ENCODE measurements at regions not wholly inside any gene's neighbourhood (a gene's known extent, or its start where the extent isn't known, plus 50 kb on each side); places are given as distances from the start of the nearest gene placed in this dataset.

DNA sequence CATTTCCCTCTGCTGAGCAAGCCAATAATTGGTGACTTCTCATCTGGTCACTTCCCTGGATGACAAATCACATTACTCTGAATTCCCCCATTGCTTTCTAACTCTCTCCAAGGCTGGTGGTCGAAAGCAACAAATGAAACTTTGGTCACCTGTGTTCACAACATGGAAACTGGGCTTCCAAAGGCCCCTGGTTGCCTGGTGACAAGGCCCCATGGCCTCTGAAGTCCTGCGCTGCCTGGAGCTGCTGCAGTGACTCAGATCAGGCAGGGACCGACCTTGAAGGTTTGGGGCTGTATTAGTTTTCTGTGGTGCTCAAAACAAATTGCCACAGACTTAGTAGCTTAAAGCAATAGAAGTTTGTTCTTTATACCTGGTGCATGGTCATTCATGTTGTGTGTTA, 345.3 kb downstream of the WDR72 start:
- POLR2A ChIA-PET: no interaction called here
- Histone ChIP-seq H3K27ac (ENCODE audit: low read depth, low read length) (no peak overlapping the region), H3K36me3 (ENCODE audit: insufficient read depth, low read length) (no peaks in the 10 kb centered on the region), H3K4me3 (ENCODE audit: low read length) (no peak overlapping the region), H3K27me3 (ENCODE audit: insufficient read depth, low read length, poor library complexity, severe bottlenecking) (no peaks in the 10 kb centered on the region), H3K4me1 (ENCODE audit: insufficient read depth, low read length) (no peaks in the 10 kb centered on the region), H3K9me3 (ENCODE audit: low read length) (no peaks in the 10 kb centered on the region)
- H3K9me3 Mint-ChIP-seq: peaks cover 0 to 7% (median 4%) of the 10 kb centered on the region in 5 donors
- DNase-seq: no peak
- H3K27me3 Mint-ChIP-seq: peaks cover 0 to 2% of the 10 kb centered on the region in 2 donors
- CTCF ChIA-PET: no interaction called here
- H3K27ac Mint-ChIP-seq: no peak overlapping the region
- no peaks in the 10 kb centered on the region for H3K36me3 Mint-ChIP-seq
- H3K4me3 Mint-ChIP-seq: no peak overlapping the region
- no peaks in the 10 kb centered on the region for H3K4me1 Mint-ChIP-seq

DNA sequence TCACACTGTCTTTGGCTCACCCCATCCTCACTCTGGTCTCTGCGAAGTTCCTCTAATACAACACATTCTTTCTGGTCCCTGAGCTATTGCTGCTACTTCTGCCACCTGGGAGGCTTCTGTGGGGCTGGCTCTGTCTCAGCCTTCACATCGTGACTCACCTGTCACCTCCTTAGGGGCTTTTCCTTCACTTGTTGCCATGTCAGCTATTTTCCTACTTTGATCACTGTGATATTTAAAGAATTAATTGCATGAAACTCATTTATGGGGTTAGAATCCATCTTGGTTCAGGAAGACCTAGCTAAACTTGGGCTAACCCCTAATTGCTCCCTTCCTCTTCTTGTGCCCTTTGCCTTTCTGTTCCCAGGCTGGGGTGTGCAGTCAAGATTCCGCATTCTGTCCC, 346.9 kb downstream of the WDR72 start:
- H3K4me3 Mint-ChIP-seq: no peak overlapping the region
- H3K4me1 Mint-ChIP-seq: no peaks in the 10 kb centered on the region
- DNase-seq: no peak
- Histone ChIP-seq H3K36me3 (ENCODE audit: insufficient read depth, low read length) (no peaks in the 10 kb centered on the region), H3K4me3 (ENCODE audit: low read length) (no peak overlapping the region), H3K4me1 (ENCODE audit: insufficient read depth, low read length) (no peaks in the 10 kb centered on the region), H3K27me3 (ENCODE audit: insufficient read depth, low read length, poor library complexity, severe bottlenecking) (no peaks in the 10 kb centered on the region), H3K9me3 (ENCODE audit: low read length) (no peaks in the 10 kb centered on the region), H3K27ac (ENCODE audit: low read depth, low read length) (no peak overlapping the region)
- H3K27ac Mint-ChIP-seq: no peak overlapping the region
- H3K36me3 Mint-ChIP-seq: no peaks in the 10 kb centered on the region
- ChIA-PET POLR2A (no interaction called here), CTCF (no interaction called here)
- H3K27me3 Mint-ChIP-seq: peaks cover 0 to 2% of the 10 kb centered on the region in 2 donors
- H3K9me3 Mint-ChIP-seq: peaks cover 0 to 7% (median 3%) of the 10 kb centered on the region in 5 donors

DNA sequence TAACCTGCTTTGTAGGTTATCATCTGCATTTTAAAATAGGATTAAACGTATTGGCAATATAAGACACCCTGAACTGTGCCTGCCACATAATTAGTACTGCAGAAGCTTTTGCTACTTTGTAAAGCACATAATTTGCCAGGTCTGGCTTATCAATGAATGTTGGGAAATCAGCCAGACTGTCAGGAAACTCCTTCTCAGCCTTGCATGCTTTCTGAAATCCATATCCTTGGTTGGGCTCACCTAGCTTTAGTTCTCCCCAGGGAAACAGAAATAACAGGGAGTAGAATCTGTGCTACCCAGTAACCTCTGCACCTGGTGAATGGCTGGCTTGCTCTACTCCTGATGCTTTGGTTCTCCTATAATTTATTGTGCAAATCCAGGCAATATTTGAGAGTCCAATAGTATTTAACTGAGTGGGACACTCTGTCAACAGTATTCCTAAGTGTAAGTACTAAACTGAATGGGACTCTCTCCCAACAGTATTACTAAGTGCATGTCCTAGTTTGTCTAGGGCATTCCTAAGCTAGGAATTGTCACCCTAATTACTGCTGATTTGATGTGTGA, 354.5 kb downstream of the WDR72 start:
- Histone ChIP-seq H3K4me3 (ENCODE audit: low read length) (no peak overlapping the region), H3K36me3 (ENCODE audit: insufficient read depth, low read length) (no peaks in the 10 kb centered on the region), H3K9me3 (ENCODE audit: low read length) (no peaks in the 10 kb centered on the region), H3K4me1 (ENCODE audit: insufficient read depth, low read length) (no peaks in the 10 kb centered on the region), H3K27me3 (ENCODE audit: insufficient read depth, low read length, poor library complexity, severe bottlenecking) (no peaks in the 10 kb centered on the region), H3K27ac (ENCODE audit: low read depth, low read length) (no peak overlapping the region)
- ChIA-PET POLR2A (no interaction called here), CTCF (no interaction called here)
- Mint-ChIP-seq H3K36me3 (no peaks in the 10 kb centered on the region), H3K4me3 (no peak overlapping the region), H3K27me3 (no peaks in the 10 kb centered on the region), H3K4me1 (no peaks in the 10 kb centered on the region), H3K9me3 (peaks cover 0 to 3% (median 0%) of the 10 kb centered on the region in 5 donors), H3K27ac (no peak overlapping the region)
- DNase-seq: no peak

DNA sequence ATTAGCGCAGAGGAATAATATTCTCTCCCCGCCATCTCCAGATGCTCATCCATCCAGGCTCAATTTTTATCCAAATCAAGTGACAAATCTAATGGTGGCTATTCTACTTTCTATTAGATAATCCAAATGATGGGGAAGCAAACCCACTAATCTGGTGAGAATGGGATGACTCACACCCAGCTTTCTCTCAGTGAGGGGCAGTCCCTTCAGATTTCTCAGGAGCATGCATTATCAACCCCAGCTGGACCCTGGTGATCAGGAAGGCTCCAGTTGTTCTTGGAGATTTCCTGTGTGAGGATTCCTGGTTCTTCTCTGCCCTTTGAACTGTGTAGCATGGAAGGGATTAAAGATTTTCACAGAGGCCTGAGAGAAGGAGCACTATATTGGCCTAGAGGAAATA, 358.0 kb downstream of the WDR72 start:
- H3K27me3 ChIP-seq (ENCODE audit: insufficient read depth, low read length, poor library complexity, severe bottlenecking): no peaks in the 10 kb centered on the region
- H3K4me1 ChIP-seq (ENCODE audit: insufficient read depth, low read length): no peaks in the 10 kb centered on the region
- H3K27me3 Mint-ChIP-seq: peaks cover 0 to 6% of the 10 kb centered on the region in 2 donors
- H3K4me1 Mint-ChIP-seq: no peaks in the 10 kb centered on the region
- ChIA-PET CTCF (no interaction called here), POLR2A (no interaction called here)
- no peaks in the 10 kb centered on the region for H3K36me3 Mint-ChIP-seq
- no peak for DNase-seq
- H3K9me3 Mint-ChIP-seq: peaks cover 0 to 3% (median 1%) of the 10 kb centered on the region in 5 donors
- no peaks in the 10 kb centered on the region for H3K9me3 ChIP-seq (ENCODE audit: low read length)
- H3K36me3 ChIP-seq (ENCODE audit: insufficient read depth, low read length): no peaks in the 10 kb centered on the region
- no peak overlapping the region for H3K27ac Mint-ChIP-seq
- H3K4me3 ChIP-seq (ENCODE audit: low read length): no peak overlapping the region
- no peak overlapping the region for H3K27ac ChIP-seq (ENCODE audit: low read depth, low read length)
- H3K4me3 Mint-ChIP-seq: no peak overlapping the region

DNA sequence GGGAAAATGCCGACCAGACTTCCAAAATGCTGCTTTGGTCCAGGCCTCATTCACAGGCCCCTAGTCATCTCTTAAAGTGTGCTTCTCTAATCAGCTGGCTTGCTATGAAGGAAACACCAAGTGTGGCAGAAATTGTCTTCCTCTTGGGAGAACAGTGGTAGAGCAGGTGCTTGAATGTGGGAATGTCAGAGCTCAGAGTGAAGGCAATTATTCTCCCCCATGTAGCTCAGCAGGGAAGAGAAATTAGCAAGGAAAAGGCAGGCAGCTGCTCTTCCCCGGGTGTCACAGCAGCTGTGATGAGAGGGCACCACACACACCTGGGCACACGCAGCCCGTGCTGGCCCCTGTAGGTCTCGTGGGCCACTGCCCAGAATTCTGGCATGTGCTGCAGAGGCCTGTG, 358.5 kb downstream of the WDR72 start:
- H3K27me3 ChIP-seq (ENCODE audit: insufficient read depth, low read length, poor library complexity, severe bottlenecking): no peaks in the 10 kb centered on the region
- CTCF ChIA-PET: no interaction called here
- Mint-ChIP-seq H3K36me3 (no peaks in the 10 kb centered on the region), H3K9me3 (peaks cover 0 to 5% (median 1%) of the 10 kb centered on the region in 5 donors), H3K27ac (no peak overlapping the region), H3K4me1 (no peaks in the 10 kb centered on the region), H3K4me3 (no peak overlapping the region), H3K27me3 (peaks cover 0 to 6% of the 10 kb centered on the region in 2 donors)
- no peaks in the 10 kb centered on the region for H3K4me1 ChIP-seq (ENCODE audit: insufficient read depth, low read length)
- DNase-seq: no peak
- no peaks in the 10 kb centered on the region for H3K9me3 ChIP-seq (ENCODE audit: low read length)
- H3K27ac ChIP-seq (ENCODE audit: low read depth, low read length): no peak overlapping the region
- no peak overlapping the region for H3K4me3 ChIP-seq (ENCODE audit: low read length)
- POLR2A ChIA-PET: no interaction called here
- no peaks in the 10 kb centered on the region for H3K36me3 ChIP-seq (ENCODE audit: insufficient read depth, low read length)

DNA sequence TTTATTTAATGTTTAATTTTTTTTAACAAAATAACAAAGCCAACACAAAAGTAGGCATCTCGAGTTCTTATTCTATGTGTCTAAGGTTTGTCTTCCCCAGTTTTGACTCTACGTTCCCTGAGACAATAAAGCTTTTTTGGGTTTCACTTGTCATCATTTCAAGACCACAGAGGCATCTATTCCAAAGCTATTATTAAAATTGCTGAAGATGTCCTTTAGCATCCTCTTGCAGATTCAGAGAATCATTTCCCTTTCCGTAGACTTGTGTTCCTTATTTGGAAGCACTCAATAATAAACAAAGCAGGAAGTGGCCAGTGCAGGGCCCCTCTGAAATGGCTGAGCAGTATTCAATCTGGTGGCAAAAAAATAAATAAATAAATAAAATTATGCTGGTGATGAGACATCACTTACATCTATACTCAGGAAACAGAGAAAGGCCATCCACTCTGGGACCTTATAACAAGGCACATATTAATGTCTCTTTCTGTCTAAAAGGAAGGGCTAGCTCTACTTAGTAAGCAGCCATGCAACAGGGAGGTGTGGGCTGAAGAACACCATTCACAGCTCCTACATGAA, 362.3 kb downstream of the WDR72 start:
- Mint-ChIP-seq H3K27ac (no peak overlapping the region), H3K36me3 (no peaks in the 10 kb centered on the region), H3K4me3 (no peak overlapping the region), H3K4me1 (no peaks in the 10 kb centered on the region), H3K27me3 (peaks cover 0 to 6% of the 10 kb centered on the region in 2 donors), H3K9me3 (peaks cover 0 to 5% (median under 1%) of the 10 kb centered on the region in 5 donors)
- DNase-seq: no peak
- H3K4me1 ChIP-seq (ENCODE audit: insufficient read depth, low read length): no peaks in the 10 kb centered on the region
- H3K4me3 ChIP-seq (ENCODE audit: low read length): no peak overlapping the region
- CTCF ChIA-PET: no interaction called here
- no peaks in the 10 kb centered on the region for H3K27me3 ChIP-seq (ENCODE audit: insufficient read depth, low read length, poor library complexity, severe bottlenecking)
- H3K9me3 ChIP-seq (ENCODE audit: low read length): no peaks in the 10 kb centered on the region
- no peaks in the 10 kb centered on the region for H3K36me3 ChIP-seq (ENCODE audit: insufficient read depth, low read length)
- POLR2A ChIA-PET: no interaction called here
- no peak overlapping the region for H3K27ac ChIP-seq (ENCODE audit: low read depth, low read length)

DNA sequence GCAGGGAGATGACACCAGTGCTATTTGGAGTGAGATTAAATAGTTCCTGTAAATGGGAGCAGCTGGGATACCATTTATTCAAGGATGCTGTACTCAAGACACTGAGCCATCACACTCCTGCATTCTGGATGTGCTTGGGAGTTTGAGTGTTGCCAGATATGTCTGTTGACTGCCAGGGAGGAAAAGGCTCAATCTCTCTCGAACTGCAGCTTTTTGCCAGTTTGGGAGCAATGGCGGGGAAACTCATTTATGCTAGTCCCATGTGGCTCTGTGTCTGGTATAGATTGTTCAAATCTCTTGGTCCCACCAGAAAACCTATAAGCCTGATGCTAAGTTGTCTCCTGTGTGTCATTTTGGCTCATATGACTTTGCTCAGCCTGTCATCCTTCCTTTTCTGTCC, 363.6 kb downstream of the WDR72 start:
- Mint-ChIP-seq H3K9me3 (peaks cover 0 to 5% (median 2%) of the 10 kb centered on the region in 5 donors), H3K27me3 (peaks cover 0 to 6% of the 10 kb centered on the region in 2 donors), H3K36me3 (no peaks in the 10 kb centered on the region), H3K4me3 (no peak overlapping the region), H3K27ac (no peak overlapping the region), H3K4me1 (no peaks in the 10 kb centered on the region)
- Histone ChIP-seq H3K27me3 (ENCODE audit: insufficient read depth, low read length, poor library complexity, severe bottlenecking) (no peaks in the 10 kb centered on the region), H3K36me3 (ENCODE audit: insufficient read depth, low read length) (no peaks in the 10 kb centered on the region), H3K4me3 (ENCODE audit: low read length) (no peak overlapping the region), H3K9me3 (ENCODE audit: low read length) (no peaks in the 10 kb centered on the region), H3K4me1 (ENCODE audit: insufficient read depth, low read length) (no peaks in the 10 kb centered on the region), H3K27ac (ENCODE audit: low read depth, low read length) (no peak overlapping the region)
- POLR2A ChIA-PET: no interaction called here
- CTCF ChIA-PET: no interaction called here
- DNase-seq: no peak

DNA sequence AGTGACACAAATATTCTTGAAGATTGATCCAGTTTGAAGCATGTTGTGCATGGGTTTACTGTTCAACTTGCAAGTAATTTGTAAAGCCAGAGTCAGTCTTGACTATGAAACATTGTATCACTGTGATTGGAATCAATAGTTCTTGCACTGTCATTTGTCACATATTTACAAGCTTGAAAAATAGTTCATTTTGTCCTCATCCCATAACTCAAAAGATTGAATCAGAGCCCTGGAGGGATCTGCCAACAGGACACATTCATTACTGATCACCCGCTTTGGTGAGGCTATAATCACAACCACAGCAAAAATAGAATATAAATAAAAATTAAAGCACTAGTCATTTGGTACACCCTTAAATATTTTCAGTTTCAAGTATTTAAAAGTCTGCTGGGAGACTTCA, 368.9 kb downstream of the WDR72 start:
- ChIA-PET CTCF (no interaction called here), POLR2A (no interaction called here)
- H3K27ac Mint-ChIP-seq: no peak overlapping the region
- H3K27ac ChIP-seq (ENCODE audit: low read depth, low read length): no peak overlapping the region
- no peaks in the 10 kb centered on the region for H3K36me3 ChIP-seq (ENCODE audit: insufficient read depth, low read length)
- no peak for DNase-seq
- no peaks in the 10 kb centered on the region for H3K4me1 Mint-ChIP-seq
- peaks cover 0 to 4% (median 0%) of the 10 kb centered on the region in 5 donors for H3K9me3 Mint-ChIP-seq
- no peaks in the 10 kb centered on the region for H3K27me3 ChIP-seq (ENCODE audit: insufficient read depth, low read length, poor library complexity, severe bottlenecking)
- no peak overlapping the region for H3K4me3 Mint-ChIP-seq
- H3K4me3 ChIP-seq (ENCODE audit: low read length): no peak overlapping the region
- no peaks in the 10 kb centered on the region for H3K9me3 ChIP-seq (ENCODE audit: low read length)
- no peaks in the 10 kb centered on the region for H3K4me1 ChIP-seq (ENCODE audit: insufficient read depth, low read length)
- H3K36me3 Mint-ChIP-seq: no peaks in the 10 kb centered on the region
- no peaks in the 10 kb centered on the region for H3K27me3 Mint-ChIP-seq

All from CD8-positive, alpha-beta memory T cell (primary cell).